ENCODE measurements at regions not wholly inside any gene's neighbourhood (a gene's known extent, or its start where the extent isn't known, plus 50 kb on each side); places are given as distances from the start of the nearest gene placed in this dataset.

- TF ChIP-seq NRF1 (IDR thresholded peaks at IDR 0.05; ENCODE audit: low read depth, low read length) (no peak), MAFK (IDR thresholded peaks at IDR 0.05; ENCODE audit: low read depth, low read length) (no peak), KDM5A (IDR thresholded peaks at IDR 0.05; ENCODE audit: low read length) (no peak), NANOG (IDR thresholded peaks at IDR 0.05; ENCODE audit: insufficient read depth, low read depth, low read length, poor library complexity, severe bottlenecking) (no peak), TBP (IDR thresholded peaks at IDR 0.05; ENCODE audit: low read depth, low read length) (no peak), BACH1 (IDR thresholded peaks at IDR 0.05; ENCODE audit: low read length) (no peak), CHD1 (IDR thresholded peaks at IDR 0.05; ENCODE audit: low read depth, low read length) (no peak)
Measured at GRCh38 chr21:43348170-43348766, 78.7 kb downstream of the SIK1 start (continued).

All from H1 (cell line).